AG09319 (cell line): ENCODE measurements at regions not wholly inside any gene's neighbourhood (a gene's known extent, or its start where the extent isn't known, plus 50 kb on each side); places are given as distances from the start of the nearest gene placed in this dataset.

Source experiments
- DNase-seq: peaks from one replicate; pipeline ENCODE4 v3.0.0-alpha.2; 2010; ENCODE audit warnings: low read depth; ENCODE audit errors: extremely low read depth
- CTCF ChIP-seq: IDR thresholded peaks from 2 replicates; pipeline ENCODE4 v1.5.1; 2011; ENCODE audit warnings: low read depth, mild to moderate bottlenecking, inconsistent platforms, low read length, moderate library complexity

GRCh38 chr2:107430596-107431266 is 396.0 kb upstream of the RGPD4 start:
- no peak for DNase-seq
- TF ChIP-seq CTCF = no peak

- TF ChIP-seq CTCF = no peak
- no peak for DNase-seq
Measured at GRCh38 chr2:107436281-107436680, 390.4 kb upstream of the RGPD4 start.

- DNase-seq = no peak
- no peak for TF ChIP-seq CTCF
Measured at GRCh38 chr2:107437265-107437664, 389.4 kb upstream of the RGPD4 start.

- no peak for TF ChIP-seq CTCF
- no peak for DNase-seq
Measured at GRCh38 chr2:107437807-107438206, 388.9 kb upstream of the RGPD4 start.

GRCh38 chr2:107448160-107448559 is 378.5 kb upstream of the RGPD4 start:
- no peak for DNase-seq

GRCh38 chr2:107461301-107461700 is 365.4 kb upstream of the RGPD4 start:
- DNase-seq = no peak
- TF ChIP-seq CTCF = no peak

More at GRCh38 chr2:107448160-107448559, 378.5 kb upstream of the RGPD4 start:
- TF ChIP-seq CTCF = no peak

GRCh38 chr2:107462181-107462580 is 364.5 kb upstream of the RGPD4 start:
- TF ChIP-seq CTCF = no peak
- no peak for DNase-seq
